NOMO-1 treated with DMSO at 0.1 percent for 48 hours (cell line): ENCODE measurements at regions not wholly inside any gene's neighbourhood (a gene's known extent, or its start where the extent isn't known, plus 50 kb on each side); places are given as distances from the start of the nearest gene placed in this dataset.
"Not testable (repeated sequence)": the region's sequence is repeated elsewhere in the genome, so short reads cannot be mapped to it uniquely, and the experiment has no call there.

Experiments
- DNase-seq: peaks from one replicate; lab custom pipeline; 2025; ENCODE audit not compliant: unreplicated experiment; lab: John Stamatoyannopoulos, UW

DNA sequence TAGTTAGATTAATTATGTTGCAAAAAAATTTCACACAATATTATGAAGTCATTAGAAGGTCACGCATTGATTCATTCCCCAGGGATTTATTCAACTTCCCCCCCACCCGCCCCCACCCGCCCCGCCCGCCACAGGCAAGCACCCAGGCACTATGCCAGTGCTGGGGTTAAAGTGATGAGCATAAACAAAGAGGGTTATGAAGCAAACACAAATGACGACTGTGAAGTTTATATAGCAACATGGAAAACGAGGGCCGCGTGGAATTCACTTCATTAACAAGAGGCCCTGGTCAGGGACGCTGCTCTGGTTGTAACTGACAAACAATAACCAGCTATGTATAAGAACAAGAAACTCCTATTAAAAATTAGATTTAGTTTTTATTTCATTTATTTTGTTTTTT lies 656.5 kb upstream of the COBL start:
- no peak for DNase-seq

DNA sequence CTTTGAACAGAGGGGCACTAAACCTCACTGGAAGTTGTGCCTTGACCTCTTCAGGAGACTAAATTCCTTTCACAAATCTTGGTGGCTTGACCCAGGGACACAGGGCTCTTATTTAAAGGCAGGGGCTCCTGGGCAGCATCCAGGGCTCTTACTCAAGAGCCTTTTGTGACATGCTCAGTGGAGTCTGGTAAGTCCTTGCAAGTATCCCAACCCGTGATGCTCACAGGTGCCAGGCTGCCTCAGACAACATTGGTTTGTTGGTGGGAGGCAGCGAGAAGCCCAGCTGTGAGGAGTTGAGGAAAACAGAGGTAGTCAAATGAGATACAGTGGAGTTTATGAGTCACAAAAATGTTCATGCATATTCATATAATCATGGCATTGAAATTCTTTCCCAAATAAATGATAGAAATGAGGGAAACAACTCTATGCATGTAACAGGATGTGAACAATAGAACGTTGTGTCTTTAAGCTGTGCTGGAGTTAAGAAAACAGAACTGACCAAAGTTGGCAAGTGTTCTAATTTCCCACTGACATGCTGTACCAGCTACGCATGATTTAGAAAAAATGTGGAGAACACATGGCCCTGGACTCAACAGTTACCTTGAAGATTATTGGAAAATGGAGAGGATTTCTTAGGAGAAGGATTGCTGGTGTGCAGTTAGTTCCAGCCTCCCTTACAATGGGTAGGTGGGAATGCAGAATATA lies 654.5 kb upstream of the COBL start:
- DNase-seq, result no peak

DNA sequence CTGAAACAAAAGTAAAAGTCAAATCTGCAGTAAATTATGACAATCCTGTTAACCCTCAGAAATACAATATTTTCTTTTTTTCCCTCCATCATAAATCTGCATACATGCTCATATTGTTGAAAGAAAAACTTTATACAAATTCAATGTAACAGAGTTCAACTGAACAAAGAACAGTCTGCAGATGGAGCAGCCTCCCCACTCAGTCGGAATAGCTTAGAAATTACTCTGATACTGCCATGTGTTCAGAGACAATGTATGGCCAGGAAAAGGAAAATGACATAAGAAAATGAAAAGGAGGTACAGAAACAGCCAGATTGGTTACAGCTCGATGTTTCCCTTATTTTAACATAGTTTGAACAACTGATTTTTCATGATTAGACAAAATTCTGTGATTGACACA lies 651.9 kb upstream of the COBL start:
- DNase-seq, result no peak

DNA sequence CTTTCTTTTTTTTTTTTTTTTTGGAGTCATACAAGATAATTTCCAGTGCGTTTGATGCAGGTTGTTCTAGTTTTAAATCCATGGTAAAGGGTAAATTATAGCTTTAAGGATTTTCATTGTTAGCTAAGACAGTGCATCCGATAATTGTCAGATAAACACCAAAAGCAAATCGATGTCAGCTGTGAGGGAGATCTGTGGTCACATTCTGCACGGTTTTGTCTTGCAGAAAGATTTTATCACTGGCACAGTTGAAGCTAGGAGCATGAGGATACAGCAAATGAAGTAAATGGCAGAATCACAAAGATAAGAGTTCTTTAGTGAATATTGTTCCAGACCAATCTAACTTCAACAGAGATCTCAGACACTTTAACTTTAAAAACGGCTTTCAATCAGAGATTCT lies 648.8 kb upstream of the COBL start:
- no peak for DNase-seq

DNA sequence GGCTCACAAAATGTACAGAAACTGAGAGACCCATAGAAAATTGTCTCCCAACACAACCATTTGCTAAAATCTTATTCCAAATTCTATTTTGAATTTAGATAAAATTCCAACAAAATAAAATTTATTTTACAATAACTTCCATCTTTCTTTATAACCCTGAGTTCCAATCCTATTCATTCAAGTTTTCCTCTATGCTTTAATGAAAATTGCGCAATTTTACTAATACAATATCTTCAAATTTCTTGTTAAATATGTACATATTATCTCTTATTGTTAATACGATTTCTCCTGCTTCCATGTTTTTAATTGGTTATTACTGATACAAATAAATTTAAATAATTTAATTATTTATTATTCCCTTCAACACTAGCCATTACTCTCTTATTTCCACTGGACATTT lies 645.2 kb upstream of the COBL start:
- DNase-seq, result no peak

DNA sequence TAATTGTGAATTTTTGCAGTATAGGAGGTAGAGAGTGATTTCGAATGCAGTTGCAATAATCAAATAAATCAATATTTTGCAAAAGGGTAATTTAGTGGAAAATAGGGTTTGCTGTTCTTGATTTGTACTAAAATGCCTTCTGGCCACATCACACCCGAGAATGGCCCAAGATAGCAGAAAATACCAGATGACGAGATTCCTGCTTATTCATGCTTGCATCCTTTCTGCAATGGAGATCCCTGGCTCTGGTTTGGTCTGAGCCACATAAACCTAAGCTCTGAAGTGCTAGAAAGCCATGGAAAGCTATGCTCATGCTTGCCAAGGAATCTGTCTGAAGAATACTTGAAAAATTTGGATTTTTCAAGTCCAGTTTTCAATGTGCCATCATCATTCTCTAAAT lies 634.2 kb upstream of the COBL start:
- DNase-seq, result no peak

DNA sequence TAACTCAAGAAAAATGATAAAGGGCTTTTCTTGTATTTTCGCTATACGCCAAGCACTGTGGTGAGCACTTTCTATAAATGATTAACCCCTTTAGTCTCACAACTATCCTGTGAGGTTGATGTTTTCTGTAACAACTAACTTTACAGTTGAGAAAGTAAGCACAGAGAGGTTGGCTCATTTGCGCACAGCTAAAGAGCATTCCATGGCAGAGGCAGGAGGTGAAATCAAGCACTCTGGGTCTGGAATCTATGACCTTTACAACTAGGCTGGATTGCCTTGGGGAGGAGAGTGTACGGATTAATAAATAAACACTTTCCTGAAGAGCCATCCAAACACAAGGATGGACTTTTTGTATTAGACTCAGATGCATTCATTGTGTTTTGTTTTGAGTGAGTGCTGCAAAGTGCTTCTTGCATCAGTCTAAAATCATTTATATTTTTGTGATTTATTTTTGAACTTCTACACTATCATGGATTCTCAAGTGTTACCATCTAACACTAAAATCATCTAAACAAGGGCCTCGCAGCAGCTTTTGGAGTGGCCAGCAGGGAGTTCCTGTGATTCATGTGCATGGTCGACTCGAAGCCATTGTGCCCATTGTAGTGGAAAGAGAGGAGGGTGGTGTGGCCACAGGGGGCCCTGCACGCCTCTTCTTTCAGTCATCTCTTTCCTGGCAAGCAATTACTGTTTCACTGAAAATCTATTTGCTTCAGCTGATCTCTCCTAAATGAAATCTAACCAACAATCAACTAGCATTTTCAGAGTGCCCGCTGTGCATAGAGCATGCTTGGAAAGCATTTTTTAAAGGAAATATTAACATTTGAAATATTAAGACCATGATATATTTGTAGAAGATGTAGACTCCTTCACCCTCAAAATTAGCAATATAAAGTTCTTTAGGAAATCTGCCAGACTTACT lies 633.4 kb upstream of the COBL start:
- DNase-seq, result no peak

DNA sequence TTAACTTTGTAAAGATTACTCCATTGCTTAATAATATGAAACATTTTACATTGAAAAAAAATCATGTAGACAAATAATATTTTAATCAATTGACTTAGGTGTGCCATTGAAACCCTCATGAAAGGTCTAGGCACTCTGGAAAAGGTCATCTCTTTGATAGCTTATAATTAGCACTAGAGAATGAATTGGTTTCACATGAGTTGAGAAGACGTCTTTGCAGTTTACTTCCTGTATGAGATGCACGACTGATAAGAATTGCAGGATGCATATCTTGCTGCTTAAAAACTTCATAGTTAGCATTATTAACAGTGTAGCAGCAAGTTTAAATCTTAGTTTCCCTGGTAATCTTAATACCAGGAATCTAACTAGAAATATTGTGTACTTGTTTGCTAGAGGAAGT lies 614.2 kb upstream of the COBL start:
- DNase-seq, result no peak

DNA sequence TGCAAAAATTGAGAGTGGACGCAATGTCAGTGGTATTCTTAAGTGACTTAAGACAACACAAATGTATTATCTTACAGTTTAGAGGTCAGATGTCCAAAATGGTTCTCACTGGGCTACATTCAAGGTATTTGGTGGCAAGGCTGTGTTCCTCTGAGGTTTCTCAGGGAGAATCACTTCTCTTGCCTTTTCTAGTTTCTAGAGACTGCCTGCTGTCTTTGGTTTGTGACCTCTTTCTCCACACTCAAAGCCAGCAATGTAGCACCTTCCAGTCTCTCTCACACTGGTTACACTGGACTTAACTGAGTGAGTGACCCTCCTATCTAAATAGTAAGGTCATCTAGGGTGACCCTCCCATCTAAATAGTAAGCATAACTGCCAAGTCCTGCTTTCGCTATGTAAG lies 613.2 kb upstream of the COBL start:
- DNase-seq, result no peak

DNA sequence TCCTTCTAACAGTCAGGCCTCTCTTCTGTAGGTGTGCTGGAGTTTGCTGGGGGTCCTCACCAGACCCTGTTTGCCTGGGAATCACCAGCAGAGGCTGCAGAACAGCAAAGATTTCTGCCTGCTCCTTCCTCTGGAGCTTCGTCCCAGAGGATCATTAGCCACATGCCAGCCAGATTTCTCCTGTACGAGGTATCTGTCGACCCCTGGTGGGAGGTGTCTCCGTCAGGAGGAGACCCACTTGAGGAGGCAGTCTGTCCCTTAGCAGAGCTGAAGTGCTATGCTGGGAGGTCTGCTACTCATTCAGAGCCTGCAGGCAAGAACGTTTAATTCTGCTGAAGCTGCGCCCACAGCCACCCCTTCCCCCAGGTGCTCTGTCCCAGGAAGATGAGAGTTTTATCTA lies 611.1 kb upstream of the COBL start:
- no peak for DNase-seq

DNA sequence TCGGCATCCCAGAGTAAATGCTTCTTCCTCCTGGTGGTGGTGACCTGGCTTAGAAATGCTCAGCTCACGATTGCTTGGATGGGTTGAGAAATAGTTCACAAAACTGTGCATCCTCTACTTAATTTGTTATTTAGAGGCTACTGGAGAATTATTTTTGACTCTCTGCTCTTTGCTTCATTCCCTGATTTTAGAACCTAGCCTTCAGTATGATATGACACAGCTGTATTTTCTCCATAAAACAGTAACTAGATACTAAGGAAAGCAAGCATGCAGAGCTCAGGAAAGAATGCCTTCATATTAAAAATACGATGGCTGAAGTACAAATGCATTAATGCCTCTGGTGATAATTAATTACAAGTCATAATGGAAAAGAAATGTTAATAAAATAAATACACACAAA lies 602.0 kb upstream of the COBL start:
- no peak for DNase-seq

DNA sequence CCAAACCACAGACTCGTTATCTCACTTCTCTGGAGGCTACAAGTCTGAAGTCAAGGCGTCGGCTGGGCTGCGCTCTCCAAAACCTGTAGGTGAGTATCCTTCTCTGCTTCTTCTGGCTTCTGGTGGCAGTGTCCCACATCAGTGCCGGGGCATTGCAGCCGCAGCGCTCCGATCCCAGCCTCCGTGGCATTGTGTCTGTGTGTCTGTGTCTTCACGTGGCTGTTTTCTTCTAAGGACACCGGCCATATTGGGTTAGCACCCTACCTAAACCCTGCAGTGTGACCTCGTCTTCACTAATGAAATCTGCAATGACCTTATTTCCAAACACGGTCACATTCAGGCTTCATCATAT lies 584.9 kb upstream of the COBL start:
- DNase-seq, result no peak

DNA sequence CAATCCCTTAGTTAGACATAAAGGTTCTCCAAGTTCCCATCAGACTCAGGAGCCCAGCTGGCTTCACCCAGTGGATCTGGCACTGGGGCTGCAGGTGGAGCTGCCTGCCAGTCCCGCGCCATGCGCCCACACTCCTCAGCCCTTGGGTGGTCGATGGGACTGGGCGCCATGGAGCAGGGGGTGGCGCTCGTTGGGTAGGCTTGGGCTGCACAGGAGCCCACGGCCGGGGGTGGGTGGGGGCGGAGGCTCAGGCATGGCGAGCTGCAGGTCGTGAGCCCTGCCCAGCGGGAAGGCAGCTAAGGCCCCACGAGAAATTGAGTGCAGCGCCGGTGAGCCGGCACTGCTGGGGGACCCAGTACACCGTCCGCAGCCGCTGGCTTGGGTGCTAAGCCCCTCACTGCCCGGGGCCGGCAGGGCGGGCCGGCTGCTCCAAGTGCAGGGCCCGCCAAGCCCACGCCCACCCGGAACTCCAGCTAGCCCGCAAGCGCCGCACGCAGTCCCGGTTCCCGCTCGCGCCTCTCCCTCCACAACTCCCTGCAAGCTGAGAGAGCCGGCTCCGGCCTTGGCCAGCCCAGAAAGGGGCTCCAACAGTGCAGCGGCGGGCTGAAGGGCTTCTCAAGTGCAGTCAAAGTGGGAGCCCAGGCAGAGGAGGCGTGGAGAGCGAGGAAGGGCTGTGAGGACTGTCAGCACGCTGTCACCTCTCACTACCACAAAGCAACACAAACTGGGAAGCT lies 584.3 kb upstream of the COBL start:
- DNase-seq, result not testable (repeated sequence)

DNA sequence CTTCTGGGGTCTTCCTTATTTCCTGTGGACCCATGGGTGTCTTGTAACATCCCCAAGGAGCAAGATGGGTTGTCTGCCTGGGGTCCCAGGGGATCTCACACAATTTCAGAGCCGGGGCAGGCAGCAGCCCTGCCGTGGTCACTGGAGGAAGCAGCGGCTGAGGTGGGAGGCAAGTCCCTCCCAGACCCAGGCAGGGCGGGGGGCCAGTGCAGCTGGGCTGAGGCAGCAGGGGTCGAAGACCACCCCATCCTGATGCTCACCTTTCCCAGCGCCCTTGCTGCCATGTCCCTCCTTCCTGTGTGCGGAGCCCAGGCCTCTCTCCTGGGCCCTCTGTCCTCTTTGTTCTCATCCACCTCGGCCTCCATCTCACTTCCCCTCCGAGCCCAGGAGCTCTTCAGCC lies 583.0 kb upstream of the COBL start:
- DNase-seq, result no peak

DNA sequence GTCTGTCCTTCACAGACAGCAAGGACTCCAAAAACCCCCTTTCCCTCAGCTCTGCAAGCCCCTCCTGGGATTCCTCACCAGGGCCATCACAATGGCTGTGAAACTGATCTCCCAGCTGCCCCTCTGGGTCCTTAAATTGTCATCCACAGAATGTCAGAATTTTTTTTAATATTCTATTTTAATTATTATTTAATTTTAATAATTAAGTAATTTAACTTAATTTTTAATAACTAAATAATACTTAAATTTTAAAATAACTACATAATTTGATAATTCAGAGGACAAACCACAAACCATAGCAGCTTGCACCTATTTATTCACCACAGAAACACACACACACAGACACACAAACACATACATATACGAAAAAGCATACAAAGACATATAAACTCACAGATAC lies 565.8 kb upstream of the COBL start:
- no peak for DNase-seq

DNA sequence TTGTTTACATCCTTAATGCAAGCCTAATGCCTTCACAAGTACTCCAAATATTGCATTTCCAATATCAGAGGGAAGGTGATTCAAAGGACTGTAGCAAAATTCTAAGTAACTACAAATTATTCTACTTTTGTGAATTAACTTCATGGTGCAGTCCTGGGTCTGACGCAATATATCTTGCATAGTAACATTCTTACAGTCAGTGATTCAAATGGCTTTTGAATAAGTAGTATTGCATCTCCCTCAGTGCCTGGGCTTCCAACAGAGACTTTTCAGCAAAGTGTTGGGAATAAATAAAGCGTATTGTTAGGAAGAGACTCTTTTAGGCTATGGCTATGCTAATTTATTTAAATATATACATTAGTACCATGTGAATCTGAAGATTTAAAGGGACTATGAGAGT lies 564.7 kb upstream of the COBL start:
- no peak for DNase-seq

DNA sequence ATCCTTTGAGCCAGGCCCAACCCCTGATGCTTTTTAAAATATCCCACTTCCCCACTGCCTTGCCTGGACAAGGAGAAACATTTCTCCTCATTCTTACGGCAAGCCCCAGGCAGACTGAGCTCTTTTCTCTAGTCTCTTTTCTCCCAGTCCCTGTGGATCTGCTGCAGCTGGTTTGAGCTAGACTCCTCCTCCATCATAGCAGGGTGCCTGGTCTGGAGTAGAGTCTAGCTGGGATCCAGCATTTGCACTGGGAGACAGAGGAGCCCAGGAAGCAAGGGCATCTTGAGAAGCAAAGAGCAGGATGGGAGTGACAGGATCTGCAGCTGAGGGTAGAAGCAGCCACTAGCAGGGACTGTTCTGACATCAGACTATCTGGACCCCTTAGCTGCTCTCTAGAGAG lies 562.3 kb upstream of the COBL start:
- no peak for DNase-seq

DNA sequence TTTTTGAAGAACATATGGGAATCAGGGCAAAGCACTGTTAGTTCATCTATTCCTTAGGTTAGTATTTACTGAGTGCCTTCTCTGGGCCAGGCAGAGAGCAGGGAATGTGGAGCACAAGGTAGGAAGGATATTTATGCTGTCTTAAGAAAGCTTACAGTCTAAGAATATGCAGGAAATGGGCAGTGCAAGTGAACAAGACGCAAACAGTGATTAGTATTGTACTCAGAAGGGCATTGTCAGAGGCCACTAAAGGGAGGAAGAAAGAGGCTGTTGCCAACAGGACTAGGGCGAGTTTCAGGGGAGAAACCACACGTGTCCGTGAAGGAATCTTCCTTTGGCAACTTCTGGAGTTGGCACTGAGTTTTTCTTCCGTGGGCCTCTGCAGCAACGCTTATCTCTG lies 552.8 kb upstream of the COBL start:
- DNase-seq, result no peak

DNA sequence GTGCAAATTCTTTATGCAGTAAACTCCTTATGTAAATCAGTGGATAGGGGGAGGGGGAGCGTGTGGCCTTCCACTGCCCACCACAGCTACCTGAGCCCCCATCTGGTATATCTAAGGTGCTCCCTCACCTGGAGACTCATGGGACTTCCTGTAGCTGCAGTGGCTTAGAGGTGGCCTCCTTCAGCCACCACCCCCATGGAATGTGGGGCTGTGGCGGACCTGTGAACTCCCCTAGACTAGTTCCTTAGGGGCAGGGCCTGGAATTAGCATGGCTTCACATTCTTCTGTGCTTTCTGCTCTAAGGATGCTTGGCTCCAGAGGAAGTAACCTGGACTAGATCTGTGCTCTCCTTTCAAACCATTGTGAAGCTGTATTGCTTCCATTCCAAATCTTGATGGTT lies 550.5 kb upstream of the COBL start:
- DNase-seq, result no peak

DNA sequence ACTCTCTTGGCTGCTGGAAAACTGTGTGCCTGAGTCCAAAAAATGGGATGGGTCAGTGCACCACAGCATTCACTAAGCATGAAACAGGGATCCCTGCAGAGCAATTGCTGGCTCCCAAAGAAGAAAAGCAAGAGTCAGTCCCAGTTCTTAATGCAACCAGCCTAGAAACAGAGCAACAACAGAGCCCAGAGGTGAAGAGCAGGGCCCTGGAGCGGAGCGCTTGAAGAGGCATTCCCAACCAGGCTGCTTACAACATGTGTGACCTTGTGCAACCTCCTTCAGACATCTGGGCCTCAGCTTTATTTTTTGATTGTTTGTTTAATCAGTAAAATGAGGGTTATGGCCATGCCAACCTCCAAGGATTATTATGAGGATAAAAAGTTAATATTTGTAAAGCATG lies 543.7 kb upstream of the COBL start:
- DNase-seq, result no peak

DNA sequence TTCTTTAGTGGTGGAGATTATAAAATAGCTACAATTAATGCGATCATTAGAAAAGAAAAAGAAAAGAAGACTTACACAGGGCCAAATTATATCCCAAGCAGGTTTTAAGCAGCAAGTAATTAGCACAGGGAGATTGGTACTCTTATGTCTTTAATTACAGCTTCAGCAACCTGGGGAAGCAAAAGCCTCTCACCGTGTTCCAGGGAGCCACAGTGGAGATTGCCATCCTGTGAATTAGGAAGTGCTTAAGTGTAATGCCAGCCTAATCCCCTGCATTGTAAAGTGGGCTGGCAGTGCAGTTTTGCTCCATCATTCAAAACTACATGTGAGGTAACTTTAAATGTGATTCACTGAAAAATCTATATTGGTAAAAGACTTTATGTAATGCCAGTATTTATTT lies 533.5 kb upstream of the COBL start:
- DNase-seq, result no peak
